ENCODE measurements at regions not wholly inside any gene's neighbourhood (a gene's known extent, or its start where the extent isn't known, plus 50 kb on each side); places are given as distances from the start of the nearest gene placed in this dataset.
A peak's percentile ranks its signal among the peaks of the same experiment; 100 is the strongest.

- H3K79me2 ChIP-seq (ENCODE audit: low read depth), result no peaks in the 10 kb centered on the region
- intact Hi-C loops (cut with micrococcal nuclease; ENCODE audit: unreplicated experiment), result loop anchor here (5.0 to 10.0 kb wide), 3 partner anchors 65 to 877 kb away; no protein-coding TSS in a partner anchor
These were observed 59.3 kb upstream of the CARMIL1 start for GRCh38 chr6:25219917-25220278.

DNA sequence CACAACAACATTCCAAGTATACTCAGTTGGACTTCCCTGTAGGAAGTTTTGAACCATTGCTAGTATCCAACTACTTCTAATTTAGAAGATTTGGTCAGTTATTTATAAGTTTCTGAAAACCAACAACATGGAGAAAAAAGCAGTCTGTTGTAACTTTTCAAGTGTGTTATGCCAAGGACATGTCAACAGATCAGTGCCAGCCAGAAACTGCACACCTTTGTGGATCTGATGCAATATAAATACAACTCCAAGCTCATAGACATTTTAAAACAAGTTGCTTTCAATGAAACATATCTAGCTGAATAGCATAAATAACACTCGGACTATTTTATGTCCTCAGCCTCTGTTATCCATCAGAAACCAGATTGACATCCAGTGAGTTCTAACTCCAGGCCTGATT, 58.3 kb upstream of the CARMIL1 start:
- no peak overlapping the region for H3K4me3 ChIP-seq
- H2AFZ ChIP-seq, result no peak overlapping the region
- ChIA-PET POLR2A (ENCODE audit: unreplicated experiment) (interaction anchor here (0.5 kb wide), 1 partner anchor 9 kb away, joined by 5 read pairs; no protein-coding TSS in a partner anchor), CTCF (no interaction called here)
- no peaks in the 10 kb centered on the region for H4K20me1 ChIP-seq (ENCODE audit: insufficient read depth)
- BruUV-seq (replicated peaks), result no TSS peak
- DNase-seq, result no peak
- H3K4me1 ChIP-seq (replicated peaks; ENCODE audit: insufficient read depth), result peaks cover 7% of the 10 kb centered on the region; the same call in 1 of the 2 replicates
- TF ChIP-seq, protein P1, sequence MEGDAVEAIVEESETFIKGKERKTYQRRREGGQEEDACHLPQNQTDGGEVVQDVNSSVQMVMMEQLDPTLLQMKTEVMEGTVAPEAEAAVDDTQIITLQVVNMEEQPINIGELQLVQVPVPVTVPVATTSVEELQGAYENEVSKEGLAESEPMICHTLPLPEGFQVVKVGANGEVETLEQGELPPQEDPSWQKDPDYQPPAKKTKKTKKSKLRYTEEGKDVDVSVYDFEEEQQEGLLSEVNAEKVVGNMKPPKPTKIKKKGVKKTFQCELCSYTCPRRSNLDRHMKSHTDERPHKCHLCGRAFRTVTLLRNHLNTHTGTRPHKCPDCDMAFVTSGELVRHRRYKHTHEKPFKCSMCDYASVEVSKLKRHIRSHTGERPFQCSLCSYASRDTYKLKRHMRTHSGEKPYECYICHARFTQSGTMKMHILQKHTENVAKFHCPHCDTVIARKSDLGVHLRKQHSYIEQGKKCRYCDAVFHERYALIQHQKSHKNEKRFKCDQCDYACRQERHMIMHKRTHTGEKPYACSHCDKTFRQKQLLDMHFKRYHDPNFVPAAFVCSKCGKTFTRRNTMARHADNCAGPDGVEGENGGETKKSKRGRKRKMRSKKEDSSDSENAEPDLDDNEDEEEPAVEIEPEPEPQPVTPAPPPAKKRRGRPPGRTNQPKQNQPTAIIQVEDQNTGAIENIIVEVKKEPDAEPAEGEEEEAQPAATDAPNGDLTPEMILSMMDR (conservative IDR thresholded peaks at IDR 0.05), result no peak
- TF ChIP-seq EZH2 (IDR thresholded peaks at IDR 0.05; ENCODE audit: low read depth), result no peak
- H3F3A ChIP-seq (ENCODE audit: insufficient read depth, low read depth), result no peaks in the 10 kb centered on the region
- no peaks in the 10 kb centered on the region for H3K79me2 ChIP-seq (ENCODE audit: low read depth)
- H3K36me3 ChIP-seq (ENCODE audit: low read depth), result no peaks in the 10 kb centered on the region
- H3K27ac ChIP-seq, result no peak overlapping the region
- H3K9me2 ChIP-seq (ENCODE audit: insufficient read depth), result no peaks in the 10 kb centered on the region
- H3K4me2 ChIP-seq, result no peak overlapping the region
- H3K9me3 ChIP-seq (ENCODE audit: insufficient read depth, low read depth), result no peaks in the 10 kb centered on the region
- no peaks in the 10 kb centered on the region for H3K27me3 ChIP-seq (ENCODE audit: insufficient read depth, low read depth)
- intact Hi-C loops (cut with micrococcal nuclease; ENCODE audit: unreplicated experiment), result loop anchor here (5.0 kb wide), 2 partner anchors 781 to 876 kb away; no protein-coding TSS in a partner anchor

More at GRCh38 chr6:25219917-25220278, 59.3 kb upstream of the CARMIL1 start:
- peaks cover 7% of the 10 kb centered on the region; the same call in 1 of the 2 replicates for H3K4me1 ChIP-seq (replicated peaks; ENCODE audit: insufficient read depth)
- no TSS peak for BruUV-seq (replicated peaks)
- H3K27me3 ChIP-seq (ENCODE audit: insufficient read depth, low read depth), result no peaks in the 10 kb centered on the region
- no peaks in the 10 kb centered on the region for H4K20me1 ChIP-seq (ENCODE audit: insufficient read depth)
- DNase-seq, result no peak
- no peak overlapping the region for H3K4me2 ChIP-seq
- no peak overlapping the region for H2AFZ ChIP-seq
- H3K36me3 ChIP-seq (ENCODE audit: low read depth), result no peaks in the 10 kb centered on the region
- no peak overlapping the region for H3K4me3 ChIP-seq
- ChIA-PET CTCF (interaction anchor here (0.6 kb wide), 1 partner anchor 9 kb away, joined by 3 read pairs; no protein-coding TSS in a partner anchor), POLR2A (ENCODE audit: unreplicated experiment) (interaction anchor here (0.6 kb wide), 1 partner anchor 769 kb away, joined by 8 read pairs; no protein-coding TSS in a partner anchor)
- no peaks in the 10 kb centered on the region for H3F3A ChIP-seq (ENCODE audit: insufficient read depth, low read depth)
- TF ChIP-seq, protein P1 (conservative IDR thresholded peaks at IDR 0.05), result no peak
- no peak for TF ChIP-seq EZH2 (IDR thresholded peaks at IDR 0.05; ENCODE audit: low read depth)
- no peaks in the 10 kb centered on the region for H3K9me2 ChIP-seq (ENCODE audit: insufficient read depth)
- no peak overlapping the region for H3K27ac ChIP-seq
- H3K9me3 ChIP-seq (ENCODE audit: insufficient read depth, low read depth), result no peaks in the 10 kb centered on the region

DNA sequence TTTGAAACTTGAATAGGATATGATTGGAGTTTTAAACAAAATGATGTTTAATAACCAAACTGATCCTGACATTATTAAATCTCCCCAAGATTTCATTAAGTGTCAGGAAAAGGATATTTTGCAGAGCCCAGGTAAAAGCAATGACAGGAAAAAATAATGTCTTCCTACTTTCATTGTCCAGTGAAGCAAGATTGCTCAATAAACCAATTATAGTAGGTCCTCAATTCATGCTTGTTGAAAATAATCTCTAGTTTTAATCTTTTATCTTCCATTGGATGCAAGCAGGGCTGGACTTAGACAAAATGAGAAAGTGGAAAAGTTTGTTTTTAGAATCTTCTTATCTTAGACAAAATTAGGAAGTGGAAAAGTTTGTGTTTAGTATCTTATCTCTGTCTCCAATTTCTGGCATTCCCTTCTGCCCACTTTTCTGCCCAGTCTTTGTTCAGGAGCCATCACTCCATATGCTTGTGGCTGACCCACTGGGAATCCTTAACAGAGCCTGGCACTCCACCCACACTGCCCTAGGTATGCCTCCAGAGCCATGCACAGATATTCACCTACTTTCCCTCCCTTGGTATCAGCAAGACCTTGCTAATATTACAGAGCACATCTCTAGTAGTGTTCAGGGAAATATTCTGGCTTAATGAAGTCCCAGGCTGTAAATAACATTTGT, 57.0 kb upstream of the CARMIL1 start:
- ChIA-PET CTCF (interaction anchor here (1.5 to 1.8 kb wide), 2 partner anchors 41 to 43 kb away, joined by 3 to 12 read pairs; no protein-coding TSS in a partner anchor), POLR2A (ENCODE audit: unreplicated experiment) (no interaction called here)
- Histone ChIP-seq H3K9me3 (ENCODE audit: insufficient read depth, low read depth) (no peaks in the 10 kb centered on the region), H3K4me2 (no peak overlapping the region), H3K4me1 (replicated peaks; ENCODE audit: insufficient read depth) (peaks cover 7% of the 10 kb centered on the region; the same call in 1 of the 2 replicates), H3F3A (ENCODE audit: insufficient read depth, low read depth) (no peaks in the 10 kb centered on the region), H4K20me1 (ENCODE audit: insufficient read depth) (no peaks in the 10 kb centered on the region), H3K27me3 (ENCODE audit: insufficient read depth, low read depth) (no peaks in the 10 kb centered on the region), H3K36me3 (ENCODE audit: low read depth) (no peaks in the 10 kb centered on the region), H3K27ac (no peak overlapping the region), H3K4me3 (no peak overlapping the region), H3K79me2 (ENCODE audit: low read depth) (no peaks in the 10 kb centered on the region), H2AFZ (peak overlapping the region; percentile 36; the same call in 1 of the 2 replicates), H3K9me2 (ENCODE audit: insufficient read depth) (no peaks in the 10 kb centered on the region)
- BruUV-seq (replicated peaks), result no TSS peak
- TF ChIP-seq, protein P1 (conservative IDR thresholded peaks at IDR 0.05), result no peak
- no peak for DNase-seq
- intact Hi-C loops (cut with micrococcal nuclease; ENCODE audit: unreplicated experiment), result loop anchor here (2.0 to 5.0 kb wide), 5 partner anchors 497 to 875 kb away; no protein-coding TSS in a partner anchor

Data from PC-9 (cell line).